SK-N-SH (cell line): ENCODE measurements at regions not wholly inside any gene's neighbourhood (a gene's known extent, or its start where the extent isn't known, plus 50 kb on each side); places are given as distances from the start of the nearest gene placed in this dataset.

Source experiments
- CTCF ChIA-PET: fragments of 300-600, 350-600 bp; formaldehyde crosslinking; extraction: SDS; loops from one replicate; lab custom pipeline; 2021; lab: Yijun Ruan, JAX
- POLR2A ChIA-PET: fragments of 350-600 bp; sonication (Branson Sonifier 250); formaldehyde crosslinking; extraction: SDS; loops from one replicate; lab custom pipeline; 2020; ENCODE audit warnings: antibody characterized with exemption, inconsistent platforms; lab: Yijun Ruan, JAX
- DNase-seq: peaks from one replicate; pipeline ENCODE4 v3.0.0; 2012
- H2AFZ ChIP-seq: fragments of 200-600 bp; sonication (generic); 2 replicates; pipeline ENCODE4 v1.8.1; 2016; ENCODE audit warnings: antibody characterized with exemption, mild to moderate bottlenecking, low read depth
- H3F3A ChIP-seq: fragments of 200-600 bp; sonication (generic); replicated peaks from 2 replicates; pipeline ENCODE3; 2016; ENCODE audit warnings: antibody characterized with exemption, mild to moderate bottlenecking; ENCODE audit not compliant: insufficient read depth
- H3K27ac ChIP-seq, 2 experiments: fragments of 200-500 bp in 1 of 2; fragments of 200-600 bp in 1 of 2; sonication (Bioruptor generic) in 1 of 2; sonication (generic), shearing (Covaris generic) in 1 of 2; 2 replicates each; pipeline versions ENCODE4 v1.5.1 to v1.6.1; 2014 to 2016; ENCODE audit warnings: low read depth in 2 of 2, inconsistent platforms in 1 of 2, low read length in 1 of 2, mild to moderate bottlenecking in 1 of 2, mixed read lengths in 1 of 2
- H3K27me3 ChIP-seq: fragments of 200-600 bp; sonication (generic), shearing (Covaris generic); 2 replicates; pipeline ENCODE4 v1.6.1; 2016; ENCODE audit warnings: mixed run types; ENCODE audit not compliant: insufficient read depth
- H3K36me3 ChIP-seq, 2 experiments: fragments of 200-500 bp in 1 of 2; fragments of 200-600 bp in 1 of 2; sonication (Bioruptor generic) in 1 of 2; sonication (generic) in 1 of 2; replicated peaks in 1 of 2; 2 replicates each; pipeline versions ENCODE3 to v1.5.1; 2014 to 2016; ENCODE audit warnings: low read length in 1 of 2, mild to moderate bottlenecking in 1 of 2; ENCODE audit not compliant: insufficient read depth in 2 of 2, control insufficient read depth in 1 of 2
- H3K4me1 ChIP-seq, 2 experiments: fragments of 200-500 bp in 1 of 2; fragments of 200-600 bp in 1 of 2; sonication (Bioruptor generic) in 1 of 2; sonication (generic), shearing (Covaris generic) in 1 of 2; 2 replicates each; pipeline versions ENCODE4 v1.5.1 to v1.6.1; 2014 to 2016; ENCODE audit warnings: low read depth in 1 of 2, low read length in 1 of 2, mixed run types in 1 of 2; ENCODE audit not compliant: insufficient read depth in 2 of 2, control insufficient read depth in 1 of 2
- H3K4me2 ChIP-seq: fragments of 200-600 bp; sonication (generic), shearing (Covaris generic); 2 replicates; pipeline ENCODE4 v1.6.1; 2017; ENCODE audit warnings: mixed run types
- H3K4me3 ChIP-seq, 2 experiments: fragments of 200-500 bp in 1 of 2; fragments of 200-600 bp in 1 of 2; sonication (Bioruptor generic) in 1 of 2; sonication (generic), shearing (Covaris generic) in 1 of 2; 2 replicates each; pipeline versions ENCODE4 v1.5.1 to v1.8.1; 2014 to 2016; ENCODE audit warnings: low read depth in 2 of 2, inconsistent platforms in 1 of 2, low read length in 1 of 2, mild to moderate bottlenecking in 1 of 2, mixed read lengths in 1 of 2, moderate library complexity in 1 of 2
- H3K79me2 ChIP-seq: fragments of 200-600 bp; sonication (generic); 2 replicates; pipeline ENCODE4 v1.8.1; 2017; ENCODE audit warnings: mild to moderate bottlenecking; ENCODE audit not compliant: insufficient read depth
- H3K9ac ChIP-seq: fragments of 200-600 bp; sonication (generic); 2 replicates; pipeline ENCODE4 v1.6.1; 2017; ENCODE audit warnings: mixed run types
- H3K9me2 ChIP-seq: fragments of 200-600 bp; sonication (generic); 2 replicates; pipeline ENCODE4 v1.6.1; 2017; ENCODE audit warnings: mixed run types
- H3K9me3 ChIP-seq: fragments of 200-600 bp; sonication (generic); 2 replicates; pipeline ENCODE4 v1.6.1; 2017; ENCODE audit warnings: mixed run types, mild to moderate bottlenecking, moderate library complexity
- H4K20me1 ChIP-seq: fragments of 200-600 bp; sonication (generic); 2 replicates; pipeline ENCODE4 v1.6.1; 2017; ENCODE audit warnings: mild to moderate bottlenecking, mixed run types; ENCODE audit not compliant: insufficient read depth
- EP300 ChIP-seq, 2 experiments: IDR thresholded peaks; 2 replicates each; pipeline versions ENCODE4 v1.4.0 to v1.6.1; 2012; ENCODE audit warnings: borderline replicate concordance in 1 of 2, low read depth in 1 of 2, low read length in 1 of 2
- EZH2phosphoT487 ChIP-seq: fragments of 200-600 bp; sonication (generic); IDR thresholded peaks from 2 replicates; pipeline ENCODE4 v1.6.1; 2017; ENCODE audit warnings: low read depth, mixed run types, mild to moderate bottlenecking, antibody characterized with exemption, moderate library complexity, borderline replicate concordance
- FOSL2 ChIP-seq: IDR thresholded peaks from 2 replicates; pipeline ENCODE4 v1.4.0; 2012; ENCODE audit warnings: low read depth, mild to moderate bottlenecking, moderate library complexity, borderline replicate concordance
- FOXM1 ChIP-seq: IDR thresholded peaks from 2 replicates; pipeline ENCODE4 v1.4.0; 2012; ENCODE audit warnings: low read depth, mild to moderate bottlenecking
- GATA2 ChIP-seq: sonication (generic); formaldehyde crosslinking; IDR thresholded peaks from 2 replicates; pipeline ENCODE4 v1.5.0; 2020; ENCODE audit warnings: mild to moderate bottlenecking, missing genetic modification reagents
- MEF2A ChIP-seq: IDR thresholded peaks from 2 replicates; pipeline ENCODE4 v1.4.0; 2012; ENCODE audit warnings: low read depth, borderline replicate concordance
- NFIC ChIP-seq: IDR thresholded peaks from 2 replicates; pipeline ENCODE4 v1.4.0; 2012; ENCODE audit warnings: borderline replicate concordance
- NRF1 ChIP-seq: IDR thresholded peaks from 2 replicates; pipeline ENCODE4 v1.6.1; 2012; ENCODE audit warnings: low read depth, mild to moderate bottlenecking, low read length
- POLR2AphosphoS5 ChIP-seq: IDR thresholded peaks from 2 replicates; pipeline ENCODE4 v1.6.1; 2012; ENCODE audit warnings: low read depth, low read length
- RCOR1 ChIP-seq: fragments of 150-350 bp; IDR thresholded peaks from 2 replicates; pipeline ENCODE4 v1.6.1; 2017; ENCODE audit warnings: antibody characterized with exemption, low read length
- RFX5 ChIP-seq: IDR thresholded peaks from 2 replicates; pipeline ENCODE4 v1.6.1; 2012; ENCODE audit warnings: mild to moderate bottlenecking, improper control_type of control experiment, low read length
- SMC3 ChIP-seq: IDR thresholded peaks from 2 replicates; pipeline ENCODE4 v1.6.1; 2012; ENCODE audit warnings: low read depth, low read length, improper control_type of control experiment
- TAF1 ChIP-seq: IDR thresholded peaks from 2 replicates; pipeline ENCODE4 v1.6.1; 2012; ENCODE audit warnings: low read depth, mild to moderate bottlenecking, low read length, moderate library complexity, borderline replicate concordance
- USF2 ChIP-seq: fragments of 150-350 bp; IDR thresholded peaks from 2 replicates; pipeline ENCODE4 v1.6.1; 2017; ENCODE audit warnings: antibody characterized with exemption, low read length, low read depth, borderline replicate concordance
- YY1 ChIP-seq: IDR thresholded peaks from 2 replicates; pipeline ENCODE4 v1.4.0; 2012; ENCODE audit warnings: low read depth, mild to moderate bottlenecking
- WGBS: methylation state at CpG from one replicate; pipeline ENCODE4 v1.1.6; 2017; ENCODE audit warnings: low lambda C conversion rate; 5-methylcytosine and 5-hydroxymethylcytosine counted together

DNA sequence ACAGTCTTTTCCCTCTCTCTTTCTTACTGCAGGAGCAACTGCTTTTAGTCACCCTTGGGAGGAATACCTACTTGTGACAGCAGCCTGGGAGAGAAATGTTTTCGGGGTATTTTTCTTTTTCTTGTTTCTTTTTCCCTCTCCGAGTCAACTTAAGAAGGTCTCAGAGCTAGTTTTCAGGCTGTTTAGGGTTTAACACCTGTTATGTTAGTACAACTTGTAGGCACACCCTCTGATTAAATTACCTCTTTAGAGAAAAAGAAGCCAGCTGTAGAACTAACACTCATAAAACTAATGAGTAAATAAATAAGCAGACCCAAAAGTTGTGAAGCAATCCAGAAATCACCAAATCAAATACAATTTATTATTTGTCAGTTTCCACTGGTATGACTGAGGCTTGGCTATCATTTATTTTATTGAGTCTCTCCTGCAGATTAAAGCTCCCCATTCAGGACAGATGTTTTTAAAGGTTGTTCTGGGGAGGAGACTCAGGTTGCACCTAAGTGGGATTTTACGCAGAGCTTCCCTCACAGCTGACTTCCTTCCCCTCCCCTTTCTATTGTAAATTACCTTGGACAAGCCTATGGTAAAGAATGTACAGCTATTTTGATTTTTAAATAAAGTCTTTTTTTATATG is 112.5 kb downstream of the FOXB1 start:
- no peak for DNase-seq
- 43% methylated on average over 3 of the region's 3 CpGs for WGBS
- H4K20me1 ChIP-seq: no peaks in the 10 kb centered on the region
- H3F3A ChIP-seq: no peaks in the 10 kb centered on the region
- no peak overlapping the region for H3K4me2 ChIP-seq
- no peaks in the 10 kb centered on the region; the same call in 1 of the 2 replicates for H3K9me3 ChIP-seq
- H3K9ac ChIP-seq: no peak overlapping the region
- H3K4me3 ChIP-seq: no peak overlapping the region
- TF ChIP-seq RCOR1 (no peak), FOSL2 (no peak), RFX5 (no peak), MEF2A (no peak), EP300 (IDR thresholded peaks at IDR 0.05; ENCODE audit: borderline replicate concordance in 1 of 2, low read depth in 1 of 2, low read length in 1 of 2) (no peak), NRF1 (no peak)
- H2AFZ ChIP-seq: no peak overlapping the region
- H3K27me3 ChIP-seq: peaks cover 13% of the 10 kb centered on the region; the same call in 1 of the 2 replicates
- ChIA-PET POLR2A (no interaction called here), CTCF (interaction anchor here (1.8 kb wide), 1 partner anchor 11 kb away, joined by 5 read pairs; no protein-coding TSS in a partner anchor)
- no peaks in the 10 kb centered on the region for H3K79me2 ChIP-seq
- no peaks in the 10 kb centered on the region for H3K4me1 ChIP-seq
- H3K27ac ChIP-seq: no peak overlapping the region
- H3K36me3 ChIP-seq: no peaks in the 10 kb centered on the region
- no peaks in the 10 kb centered on the region for H3K9me2 ChIP-seq

GRCh38 chr15:60118146-60118545 is 114.0 kb downstream of the FOXB1 start:
- CTCF ChIA-PET: interaction anchor here (1.8 kb wide), 1 partner anchor 9 kb away, joined by 5 read pairs; no protein-coding TSS in a partner anchor
- Histone ChIP-seq H3K79me2 (no peaks in the 10 kb centered on the region), H3K4me2 (no peak overlapping the region), H3K36me3 (no peaks in the 10 kb centered on the region), H3K9me3 (no peaks in the 10 kb centered on the region), H4K20me1 (no peaks in the 10 kb centered on the region), H3K4me3 (no peak overlapping the region), H3K9ac (no peak overlapping the region), H3K9me2 (no peaks in the 10 kb centered on the region), H3K4me1 (no peaks in the 10 kb centered on the region), H2AFZ (no peak overlapping the region), H3F3A (no peaks in the 10 kb centered on the region), H3K27me3 (peaks cover 13% of the 10 kb centered on the region; the same call in 1 of the 2 replicates), H3K27ac (no peak overlapping the region)
- WGBS: 10% methylated on average over 8 of the region's 8 CpGs
- POLR2A ChIA-PET: no interaction called here
- no peak for TF ChIP-seq POLR2AphosphoS5
- TF ChIP-seq EP300 (IDR thresholded peaks at IDR 0.05; ENCODE audit: borderline replicate concordance in 1 of 2, low read depth in 1 of 2, low read length in 1 of 2): no peak
- no peak for TF ChIP-seq YY1
- TF ChIP-seq NRF1: no peak
- no peak for TF ChIP-seq RCOR1
- no peak for TF ChIP-seq USF2
- no peak for TF ChIP-seq NFIC
- no peak for TF ChIP-seq MEF2A
- no peak for TF ChIP-seq EZH2phosphoT487
- no peak for TF ChIP-seq TAF1
- no peak for TF ChIP-seq FOXM1
- TF ChIP-seq GATA2 (CRISPR knock-in tag): no peak
- no peak for TF ChIP-seq SMC3
- DNase-seq: no peak
